Lung (tissue), 11 donors: ENCODE measurements at regions not wholly inside any gene's neighbourhood (a gene's known extent, or its start where the extent isn't known, plus 50 kb on each side); places are given as distances from the start of the nearest gene placed in this dataset.
A peak's percentile ranks its signal among the peaks of the same experiment; 100 is the strongest.

Source experiments
- ATAC-seq: fragments of 200-7000 bp; cut with Tn5 transposase; one replicate; pipeline ENCODE4 v1.9.1; 2020; ENCODE audit warnings: moderate number of reproducible peaks; ENCODE audit not compliant: insufficient read depth, low FRiP score
- DNase-seq, 3 donors: peaks; one replicate each; pipeline ENCODE4 v3.0.0-alpha.2; 2013 to 2017
- H3K27ac ChIP-seq, 2 donors: one replicate each; pipeline ENCODE4 v1.5.1; 2013; ENCODE audit warnings: mild to moderate bottlenecking in 2 of 2, moderate library complexity in 2 of 2, control low read depth in 1 of 2, inconsistent platforms in 1 of 2, low read depth in 1 of 2, low read length in 1 of 2
- H3K27me3 ChIP-seq, 3 donors: one replicate each; pipeline ENCODE4 v1.5.1; 2013; ENCODE audit warnings: low read length in 2 of 3; ENCODE audit not compliant: control insufficient read depth in 3 of 3, insufficient read depth in 3 of 3
- H3K36me3 ChIP-seq, 4 donors: one replicate each; pipeline ENCODE4 v1.5.1; 2013; ENCODE audit warnings: low read length in 4 of 4, mild to moderate bottlenecking in 1 of 4, moderate library complexity in 1 of 4; ENCODE audit not compliant: control insufficient read depth in 4 of 4, insufficient read depth in 4 of 4
- H3K4me1 ChIP-seq, 5 donors: one replicate each; pipeline ENCODE4 v1.5.1; 2013; ENCODE audit warnings: low read length in 5 of 5, mild to moderate bottlenecking in 2 of 5, moderate library complexity in 1 of 5; ENCODE audit not compliant: control insufficient read depth in 5 of 5, insufficient read depth in 5 of 5
- H3K4me3 ChIP-seq: one replicate; pipeline ENCODE4 v1.5.1; 2013; ENCODE audit warnings: mild to moderate bottlenecking, control low read depth, moderate library complexity
- H3K9ac ChIP-seq, 2 donors: one replicate each; pipeline ENCODE4 v1.5.1; 2013; ENCODE audit warnings: low read length in 2 of 2, control low read depth in 1 of 2; ENCODE audit not compliant: insufficient read depth in 1 of 2
- H3K9me3 ChIP-seq, 4 donors: one replicate each; pipeline ENCODE4 v1.5.1; 2013; ENCODE audit warnings: low read length in 3 of 4, mild to moderate bottlenecking in 1 of 4, moderate library complexity in 1 of 4; ENCODE audit not compliant: control insufficient read depth in 4 of 4, insufficient read depth in 3 of 4
- WGBS, 2 donors: extraction: QIAGEN DNeasy Blood & Tissue Kit; methylation state at CpG; one replicate each; pipeline ENCODE4 v1.1.7; 2013; 5-methylcytosine and 5-hydroxymethylcytosine counted together
- TF ChIP-seq, protein P1 (sequence below): IDR thresholded peaks from 2 replicates; pipeline ENCODE4 v1.5.1; 2012; ENCODE audit warnings: mild to moderate bottlenecking; ENCODE audit errors: control extremely low read depth, extremely low read depth
- donor health status: control.
- donor health status: control.
- donor health status: Bipolar disorder and iron deficiency.
- donor health status: healthy.
- donor health status: DM: yes; HTN: yes; CAD: no.

DNA sequence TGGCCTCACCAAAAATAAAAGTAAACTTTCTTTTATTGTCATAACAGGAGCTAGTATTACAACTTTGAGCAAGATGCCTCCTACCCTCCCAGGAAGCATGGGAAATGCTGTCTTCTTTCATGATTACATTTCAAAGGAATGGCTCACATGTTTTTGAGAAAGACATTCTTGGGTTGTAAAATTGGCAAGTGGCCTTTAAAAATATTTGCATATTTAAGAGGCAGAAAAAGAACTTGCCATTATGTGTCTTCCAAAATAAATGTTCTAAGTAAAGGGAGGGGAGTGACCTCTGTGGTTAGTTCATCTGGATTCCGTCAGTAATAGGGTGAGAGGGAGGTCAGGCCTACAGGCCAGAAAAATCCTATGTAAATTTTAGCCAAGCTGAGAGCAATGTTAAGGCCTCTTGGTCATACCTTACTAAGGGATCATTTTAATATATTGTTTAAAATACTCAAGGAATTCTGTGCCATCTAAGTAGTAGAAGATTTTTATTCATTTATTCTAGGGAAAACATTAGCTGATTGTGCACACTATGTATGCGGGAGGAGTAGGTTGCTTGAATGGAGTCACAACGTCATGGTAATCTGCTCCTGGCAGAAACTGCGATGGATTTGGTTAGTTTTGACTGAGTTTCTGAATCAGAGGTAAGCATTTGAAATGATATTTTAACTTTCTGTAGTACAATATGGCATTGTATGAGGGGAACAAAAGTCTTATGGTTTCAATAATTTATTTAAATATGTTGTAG, 1485.7 kb upstream of the CDH9 start:
- no peak overlapping the region for H3K27ac ChIP-seq
- 72 to 79% methylated on average over 4 of the region's 4 CpGs for WGBS, 2 donors
- ATAC-seq (peak; percentile 79), DNase-seq (peak in 2 of 3 donors; percentile 4 to 10)
- no peak overlapping the region for H3K4me3 ChIP-seq
- TF ChIP-seq, protein P1, sequence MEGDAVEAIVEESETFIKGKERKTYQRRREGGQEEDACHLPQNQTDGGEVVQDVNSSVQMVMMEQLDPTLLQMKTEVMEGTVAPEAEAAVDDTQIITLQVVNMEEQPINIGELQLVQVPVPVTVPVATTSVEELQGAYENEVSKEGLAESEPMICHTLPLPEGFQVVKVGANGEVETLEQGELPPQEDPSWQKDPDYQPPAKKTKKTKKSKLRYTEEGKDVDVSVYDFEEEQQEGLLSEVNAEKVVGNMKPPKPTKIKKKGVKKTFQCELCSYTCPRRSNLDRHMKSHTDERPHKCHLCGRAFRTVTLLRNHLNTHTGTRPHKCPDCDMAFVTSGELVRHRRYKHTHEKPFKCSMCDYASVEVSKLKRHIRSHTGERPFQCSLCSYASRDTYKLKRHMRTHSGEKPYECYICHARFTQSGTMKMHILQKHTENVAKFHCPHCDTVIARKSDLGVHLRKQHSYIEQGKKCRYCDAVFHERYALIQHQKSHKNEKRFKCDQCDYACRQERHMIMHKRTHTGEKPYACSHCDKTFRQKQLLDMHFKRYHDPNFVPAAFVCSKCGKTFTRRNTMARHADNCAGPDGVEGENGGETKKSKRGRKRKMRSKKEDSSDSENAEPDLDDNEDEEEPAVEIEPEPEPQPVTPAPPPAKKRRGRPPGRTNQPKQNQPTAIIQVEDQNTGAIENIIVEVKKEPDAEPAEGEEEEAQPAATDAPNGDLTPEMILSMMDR = no peak
- no peaks in the 10 kb centered on the region for H3K36me3 ChIP-seq
- H3K4me1 ChIP-seq = no peaks in the 10 kb centered on the region
- H3K27me3 ChIP-seq = no peaks in the 10 kb centered on the region
- H3K9ac ChIP-seq = no peak overlapping the region
- H3K9me3 ChIP-seq = peaks cover 0 to 8% (median 0%) of the 10 kb centered on the region in 4 donors

DNA sequence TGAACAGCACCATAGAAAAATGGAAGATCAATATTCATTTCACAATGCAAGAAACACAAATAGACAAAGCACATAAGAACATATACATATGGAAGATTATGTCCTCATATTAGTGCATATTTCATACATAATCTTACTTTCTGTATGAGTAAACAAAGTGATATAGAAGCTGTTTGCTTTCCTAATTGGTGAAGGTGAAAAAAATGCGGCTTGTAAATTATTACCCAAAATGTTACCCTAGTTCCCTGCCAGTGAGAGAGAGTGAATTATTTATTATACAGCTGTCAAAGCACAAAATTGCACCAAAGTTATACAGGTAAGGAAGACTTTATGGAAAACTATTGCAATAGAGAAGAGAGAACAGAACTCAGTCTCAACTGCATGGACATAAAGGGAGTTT, 1485.0 kb upstream of the CDH9 start:
- H3K4me1 ChIP-seq = no peaks in the 10 kb centered on the region
- H3K27ac ChIP-seq = no peak overlapping the region
- no peaks in the 10 kb centered on the region for H3K36me3 ChIP-seq
- DNase-seq (no peak), ATAC-seq (no peak)
- TF ChIP-seq, protein P1 = no peak
- H3K27me3 ChIP-seq = no peaks in the 10 kb centered on the region
- 93 to 95% methylated on average over 1 of the region's 1 CpG for WGBS, 2 donors
- no peak overlapping the region for H3K4me3 ChIP-seq
- H3K9ac ChIP-seq = no peak overlapping the region
- H3K9me3 ChIP-seq = peaks cover 0 to 5% (median 0%) of the 10 kb centered on the region in 4 donors

DNA sequence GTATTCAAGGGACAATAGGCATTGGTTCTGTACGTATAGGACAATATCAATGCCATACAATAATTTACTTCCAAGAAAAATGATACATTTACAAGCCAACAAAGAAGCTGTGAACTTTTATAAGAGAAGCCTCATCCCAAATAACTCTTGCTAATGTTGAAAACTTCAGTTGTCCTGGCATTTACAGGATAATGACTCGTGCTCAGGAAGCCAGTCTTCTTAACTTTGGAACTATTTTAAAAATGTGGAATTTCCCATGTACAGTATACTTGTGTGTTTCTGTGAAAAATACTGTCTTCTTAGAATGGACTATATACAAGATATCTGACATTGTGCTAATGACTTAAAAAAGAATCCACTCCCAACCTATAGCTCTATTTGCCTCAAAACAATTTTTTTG, 1479.3 kb upstream of the CDH9 start:
- Histone ChIP-seq H3K27ac (no peak overlapping the region), H3K27me3 (no peaks in the 10 kb centered on the region), H3K9ac (no peak overlapping the region), H3K4me3 (no peak overlapping the region), H3K36me3 (no peaks in the 10 kb centered on the region), H3K4me1 (no peaks in the 10 kb centered on the region), H3K9me3 (peaks cover 0 to 3% (median 0%) of the 10 kb centered on the region in 4 donors)
- ATAC-seq = no peak
- 67 to 68% methylated on average over 2 of the region's 2 CpGs for WGBS, 2 donors
- DNase-seq = no peak
- TF ChIP-seq, protein P1 = no peak

DNA sequence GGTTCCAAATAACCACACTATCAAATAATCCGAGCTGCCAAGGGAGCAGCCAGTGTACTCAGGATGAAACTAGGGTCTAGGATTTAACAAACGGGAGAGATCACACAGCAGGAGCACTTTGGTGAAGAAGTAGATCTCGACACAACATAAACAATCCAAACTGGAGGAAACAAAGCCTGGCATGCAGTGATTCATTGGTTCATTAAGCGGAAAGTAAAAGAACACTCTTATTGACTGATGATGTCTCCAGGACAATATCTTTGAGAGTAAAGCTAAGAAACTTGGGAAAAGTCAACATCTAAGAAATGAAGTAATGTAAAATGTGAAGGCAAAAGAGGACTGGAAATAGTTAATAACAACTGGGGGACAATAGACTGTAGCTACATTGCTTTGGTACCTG, 1478.3 kb upstream of the CDH9 start:
- Histone ChIP-seq H3K27me3 (no peaks in the 10 kb centered on the region), H3K9me3 (no peaks in the 10 kb centered on the region), H3K36me3 (no peaks in the 10 kb centered on the region), H3K9ac (no peak overlapping the region), H3K27ac (no peak overlapping the region), H3K4me1 (no peaks in the 10 kb centered on the region), H3K4me3 (no peak overlapping the region)
- ATAC-seq (no peak), DNase-seq (no peak)
- TF ChIP-seq, protein P1 = no peak
- 50 to 57% methylated on average over 4 of the region's 4 CpGs for WGBS, 2 donors
